ENCODE measurements at regions not wholly inside any gene's neighbourhood (a gene's known extent, or its start where the extent isn't known, plus 50 kb on each side); places are given as distances from the start of the nearest gene placed in this dataset.

DNA sequence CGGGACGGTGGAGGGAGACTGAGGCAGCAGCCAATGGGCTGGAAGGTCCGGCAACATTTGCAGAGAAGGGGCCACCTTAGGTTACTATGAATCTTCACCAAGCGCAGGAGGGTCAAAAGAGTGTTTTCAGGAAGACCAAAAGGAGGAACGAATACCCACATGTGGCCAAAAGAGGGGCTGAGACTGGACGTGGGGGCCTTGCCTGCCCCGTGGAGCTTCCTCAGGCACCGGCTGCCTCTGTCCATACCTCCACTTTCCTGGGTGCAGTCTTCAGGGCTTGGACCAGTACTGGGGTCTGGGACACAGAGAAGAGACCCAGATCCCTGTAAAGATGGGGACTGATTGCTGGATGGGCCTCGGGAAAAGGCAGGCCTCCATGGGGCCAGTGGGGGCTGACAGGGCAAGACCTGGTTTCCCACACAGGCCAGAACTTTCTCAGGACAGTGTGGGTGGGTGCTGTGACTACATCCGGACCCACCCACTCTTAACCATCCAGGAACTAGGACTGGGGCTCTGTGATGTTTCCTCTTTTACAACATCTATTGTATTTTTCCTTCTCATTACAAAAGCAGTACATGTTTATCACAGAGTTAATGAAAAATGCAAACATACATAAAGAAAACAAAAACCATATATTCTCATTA is 294.7 kb downstream of the ZSWIM6 start:
- TF ChIP-seq EZH2 (IDR thresholded peaks at IDR 0.05; ENCODE audit: low read depth, low read length, severe bottlenecking) (no peak), NRF1 (IDR thresholded peaks at IDR 0.05; ENCODE audit: low read depth, low read length) (no peak), POLR2A (IDR thresholded peaks at IDR 0.05; ENCODE audit: control extremely low read depth in 1 of 2, low read depth in 2 of 2, low read length in 2 of 2) (peak in 1 of 2 experiments; percentile 4; a peak in 1 of 3 replicates), KDM1A (IDR thresholded peaks at IDR 0.05; ENCODE audit: borderline replicate concordance, low read length) (no peak), EGR1 (IDR thresholded peaks at IDR 0.05; ENCODE audit: borderline replicate concordance, low read depth, low read length) (no peak), JUND (IDR thresholded peaks at IDR 0.05; ENCODE audit: low read length) (no peak)
